Neuronal stem cell (in vitro differentiated cells): ENCODE measurements at regions not wholly inside any gene's neighbourhood (a gene's known extent, or its start where the extent isn't known, plus 50 kb on each side); places are given as distances from the start of the nearest gene placed in this dataset.

Experiments used
- DNase-seq: peaks from one replicate; pipeline ENCODE4 v3.0.0-alpha.2; 2013; ENCODE audit warnings: low spot score
- H2AFZ ChIP-seq: one replicate; pipeline ENCODE4 v1.6.1; 2013; ENCODE audit warnings: mild to moderate bottlenecking, low read length, inconsistent platforms
- H2AK5ac ChIP-seq: 2 replicates; pipeline ENCODE4 v1.6.1; 2013; ENCODE audit warnings: low read depth, mild to moderate bottlenecking, inconsistent platforms, low read length, moderate library complexity, mixed read lengths
- H2BK120ac ChIP-seq: 2 replicates; pipeline ENCODE4 v1.6.1; 2013; ENCODE audit warnings: low read depth, mild to moderate bottlenecking, inconsistent platforms, low read length, moderate library complexity, mixed read lengths
- H2BK12ac ChIP-seq: one replicate; pipeline ENCODE4 v1.6.1; 2013; ENCODE audit warnings: low read length, inconsistent platforms
- H2BK15ac ChIP-seq: 2 replicates; pipeline ENCODE4 v1.6.1; 2013; ENCODE audit warnings: mild to moderate bottlenecking, low read length, inconsistent platforms, mixed read lengths
- H2BK5ac ChIP-seq: one replicate; pipeline ENCODE4 v1.6.1; 2013; ENCODE audit warnings: inconsistent platforms, mild to moderate bottlenecking, low read length, moderate library complexity
- H3K14ac ChIP-seq: one replicate; pipeline ENCODE4 v1.6.1; 2013; ENCODE audit warnings: low read length, inconsistent platforms
- H3K18ac ChIP-seq: 2 replicates; pipeline ENCODE4 v1.6.1; 2013; ENCODE audit warnings: low read length, inconsistent platforms
- H3K23ac ChIP-seq: 2 replicates; pipeline ENCODE4 v1.6.1; 2013; ENCODE audit warnings: low read depth, mild to moderate bottlenecking, mixed read lengths, low read length, inconsistent platforms; ENCODE audit not compliant: poor library complexity
- H3K27ac ChIP-seq: replicated peaks from 3 replicates; pipeline ENCODE4 v1.5.1; 2013; ENCODE audit warnings: low read length, inconsistent platforms
- H3K27me3 ChIP-seq, 3 experiments: 2 replicates each; pipeline ENCODE4 v1.6.1; 2013; ENCODE audit warnings: low read length in 3 of 3, mild to moderate bottlenecking in 2 of 3, inconsistent platforms in 1 of 3, low read depth in 1 of 3, mixed read lengths in 1 of 3, moderate library complexity in 1 of 3; ENCODE audit not compliant: control insufficient read depth in 3 of 3, insufficient read depth in 3 of 3
- H3K36me3 ChIP-seq, 2 donors: replicated peaks in 1 of 2; 2 replicates each; pipeline ENCODE4 v1.6.1; 2013; ENCODE audit warnings: low read length in 2 of 2; ENCODE audit not compliant: control insufficient read depth in 2 of 2, insufficient read depth in 2 of 2
- H3K4ac ChIP-seq: 2 replicates; pipeline ENCODE4 v1.6.1; 2013; ENCODE audit warnings: inconsistent platforms, mild to moderate bottlenecking, low read length, moderate library complexity
- H3K4me1 ChIP-seq, 2 donors: 1 replicate in 1 of 2; 2 replicates in 1 of 2; pipeline ENCODE4 v1.6.1; 2013; ENCODE audit warnings: low read length in 2 of 2, low read depth in 1 of 2; ENCODE audit not compliant: control insufficient read depth in 2 of 2, insufficient read depth in 1 of 2
- H3K4me2 ChIP-seq: one replicate; pipeline ENCODE4 v1.6.1; 2013; ENCODE audit warnings: mild to moderate bottlenecking, low read length, inconsistent platforms; ENCODE audit not compliant: insufficient read depth, poor library complexity, severe bottlenecking
- H3K4me3 ChIP-seq, 2 donors: 2 replicates each; pipeline ENCODE4 v1.5.1; 2013; ENCODE audit warnings: low read length in 2 of 2, mild to moderate bottlenecking in 2 of 2, inconsistent platforms in 1 of 2, moderate library complexity in 1 of 2
- H3K79me1 ChIP-seq: one replicate; pipeline ENCODE4 v1.6.1; 2013; ENCODE audit warnings: low read depth, mild to moderate bottlenecking, inconsistent platforms, low read length, moderate library complexity
- H3K9ac ChIP-seq: one replicate; pipeline ENCODE4 v1.6.1; 2013; ENCODE audit warnings: mild to moderate bottlenecking, low read depth, low read length, inconsistent platforms; ENCODE audit not compliant: poor library complexity
- H3K9me3 ChIP-seq, 2 donors: replicated peaks in 1 of 2; 2 replicates each; pipeline versions ENCODE3 to v1.6.1; 2013; ENCODE audit warnings: low read length in 2 of 2, mild to moderate bottlenecking in 2 of 2, inconsistent platforms in 1 of 2, low read depth in 1 of 2, mixed read lengths in 1 of 2, moderate library complexity in 1 of 2; ENCODE audit not compliant: control insufficient read depth in 2 of 2, insufficient read depth in 1 of 2
- H4K8ac ChIP-seq: one replicate; pipeline ENCODE4 v1.6.1; 2013; ENCODE audit warnings: low read depth, mild to moderate bottlenecking, inconsistent platforms, low read length, moderate library complexity
- H4K91ac ChIP-seq: one replicate; pipeline ENCODE4 v1.6.1; 2013; ENCODE audit warnings: low read length, low read depth, mild to moderate bottlenecking, inconsistent platforms; ENCODE audit not compliant: poor library complexity
- WGBS, 2 donors: extraction: QIAGEN DNeasy Blood & Tissue Kit; methylation state at CpG; one replicate each; pipeline ENCODE4 v1.1.7; 2013; ENCODE audit warnings: missing lambda C conversion rate in 2 of 2, mixed read lengths in 1 of 2; ENCODE audit not compliant: insufficient read length in 2 of 2, insufficient replicate concordance in 1 of 2; ENCODE audit errors: extremely low coverage in 2 of 2; 5-methylcytosine and 5-hydroxymethylcytosine counted together

- H3K4me2 ChIP-seq: no peak overlapping the region
- H3K79me1 ChIP-seq: no peaks in the 10 kb centered on the region
- no peak overlapping the region for H3K23ac ChIP-seq
- H2BK15ac ChIP-seq: no peak overlapping the region
- no CpG with 5 or more reads among the region's 2 CpGs for WGBS, 2 donors
- no peak overlapping the region for H3K18ac ChIP-seq
- H3K4me1 ChIP-seq: peaks cover 0 to 11% of the 10 kb centered on the region in 2 donors
- H3K9me3 ChIP-seq: peaks cover 0 to 4% of the 10 kb centered on the region in 2 donors
- H3K36me3 ChIP-seq: no peaks in the 10 kb centered on the region
- no peak overlapping the region for H3K4ac ChIP-seq
- no peak overlapping the region for H3K9ac ChIP-seq
- no peaks in the 10 kb centered on the region for H3K27me3 ChIP-seq
- H2BK120ac ChIP-seq: no peak overlapping the region
- H2BK12ac ChIP-seq: no peak overlapping the region
- no peak overlapping the region for H3K14ac ChIP-seq
- no peak overlapping the region for H2AK5ac ChIP-seq
- no peak overlapping the region for H2AFZ ChIP-seq
- no peak overlapping the region for H3K27ac ChIP-seq
- H4K91ac ChIP-seq: no peak overlapping the region
- no peak overlapping the region for H2BK5ac ChIP-seq
- DNase-seq: no peak
- no peak overlapping the region for H4K8ac ChIP-seq
- no peak overlapping the region for H3K4me3 ChIP-seq
These were observed 326.1 kb upstream of the CLNK start for GRCh38 chr4:11010624-11011023.

DNA sequence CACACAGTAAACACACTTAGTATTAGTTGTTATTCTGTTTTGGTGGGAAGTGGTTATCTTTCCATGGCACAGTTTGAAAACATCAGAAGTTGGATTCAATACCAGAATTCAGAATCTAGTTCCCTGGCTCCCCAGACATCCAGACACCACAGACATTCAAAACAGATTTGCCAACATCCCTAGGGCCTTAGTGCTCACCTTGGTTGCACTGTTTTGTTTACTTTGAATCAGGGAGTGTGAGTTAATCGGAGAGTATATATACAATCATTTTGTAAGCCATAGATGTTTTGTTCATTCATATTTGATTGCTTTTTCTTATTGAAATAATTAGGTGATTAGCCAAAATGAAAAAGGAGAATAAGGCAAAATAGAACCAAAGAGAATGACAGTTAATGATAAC is 324.7 kb upstream of the CLNK start:
- Histone ChIP-seq H2AFZ (no peak overlapping the region), H2BK15ac (no peak overlapping the region), H2AK5ac (no peak overlapping the region), H3K4me3 (no peak overlapping the region), H3K36me3 (no peaks in the 10 kb centered on the region), H3K18ac (no peak overlapping the region), H3K27me3 (no peaks in the 10 kb centered on the region), H2BK5ac (no peak overlapping the region), H3K27ac (no peak overlapping the region), H3K4me1 (peaks cover 0 to 9% of the 10 kb centered on the region in 2 donors), H3K9me3 (peaks cover 0 to 2% of the 10 kb centered on the region in 2 donors), H2BK120ac (no peak overlapping the region), H3K79me1 (no peaks in the 10 kb centered on the region), H3K4ac (no peak overlapping the region), H3K9ac (no peak overlapping the region), H3K14ac (no peak overlapping the region), H3K23ac (no peak overlapping the region), H3K4me2 (no peak overlapping the region), H2BK12ac (no peak overlapping the region), H4K91ac (no peak overlapping the region), H4K8ac (no peak overlapping the region)
- no peak for DNase-seq
- WGBS, 2 donors: no CpG with 5 or more reads among the region's 1 CpG

GRCh38 chr4:11005300-11005699 is 320.7 kb upstream of the CLNK start:
- no peaks in the 10 kb centered on the region for H3K9me3 ChIP-seq
- H3K79me1 ChIP-seq: no peaks in the 10 kb centered on the region
- H2AK5ac ChIP-seq: no peak overlapping the region
- H3K27ac ChIP-seq: no peak overlapping the region
- DNase-seq: no peak
- H3K36me3 ChIP-seq: no peaks in the 10 kb centered on the region
- no peak overlapping the region for H2BK120ac ChIP-seq
- H3K27me3 ChIP-seq: no peaks in the 10 kb centered on the region
- H3K9ac ChIP-seq: no peak overlapping the region
- H2BK12ac ChIP-seq: no peak overlapping the region
- WGBS, 2 donors: no CpG with 5 or more reads among the region's 4 CpGs
- no peaks in the 10 kb centered on the region for H3K4me1 ChIP-seq
- H4K8ac ChIP-seq: no peak overlapping the region
- no peak overlapping the region for H3K4me2 ChIP-seq
- no peak overlapping the region for H3K14ac ChIP-seq
- H4K91ac ChIP-seq: no peak overlapping the region
- H2AFZ ChIP-seq: no peak overlapping the region
- H3K23ac ChIP-seq: no peak overlapping the region
- no peak overlapping the region for H2BK5ac ChIP-seq
- H3K4ac ChIP-seq: no peak overlapping the region
- no peak overlapping the region for H3K4me3 ChIP-seq
- no peak overlapping the region for H2BK15ac ChIP-seq
- no peak overlapping the region for H3K18ac ChIP-seq

DNA sequence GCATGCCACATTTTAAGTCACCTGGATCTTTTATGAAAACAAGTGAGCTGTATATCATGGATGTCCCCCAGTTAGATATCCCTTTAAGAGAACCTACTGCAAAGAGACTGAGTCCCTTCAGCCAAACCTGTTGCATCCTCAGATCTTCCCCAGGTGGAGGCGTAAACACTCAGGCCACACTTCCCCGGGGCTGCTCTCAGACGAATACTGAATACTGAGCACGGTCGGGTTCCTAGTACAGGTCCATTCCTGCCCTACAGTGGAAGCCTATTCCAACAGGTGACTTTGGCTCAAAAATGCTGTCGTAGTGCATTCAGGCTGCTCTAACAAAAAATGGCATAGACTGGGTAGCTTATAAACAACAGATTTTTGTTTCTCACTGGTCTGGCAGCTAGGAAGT is 320.2 kb upstream of the CLNK start:
- no peak for DNase-seq

More for the DNA sequence above, 320.2 kb upstream of the CLNK start:
- Histone ChIP-seq H2BK12ac (no peak overlapping the region), H3K4me1 (no peaks in the 10 kb centered on the region), H3K18ac (no peak overlapping the region), H3K79me1 (no peaks in the 10 kb centered on the region), H3K14ac (no peak overlapping the region), H2AFZ (no peak overlapping the region), H3K9ac (no peak overlapping the region), H3K27ac (no peak overlapping the region), H2BK15ac (no peak overlapping the region), H2BK5ac (no peak overlapping the region), H2AK5ac (no peak overlapping the region), H3K23ac (no peak overlapping the region), H3K9me3 (no peaks in the 10 kb centered on the region), H3K4me2 (no peak overlapping the region), H3K27me3 (no peaks in the 10 kb centered on the region), H3K4ac (no peak overlapping the region), H4K8ac (no peak overlapping the region), H2BK120ac (no peak overlapping the region), H3K4me3 (no peak overlapping the region), H4K91ac (no peak overlapping the region), H3K36me3 (no peaks in the 10 kb centered on the region)
- WGBS, 2 donors: no CpG with 5 or more reads among the region's 6 CpGs
